Cardiac muscle cell (in vitro differentiated cells and primary cell): ENCODE measurements at regions not wholly inside any gene's neighbourhood (a gene's known extent, or its start where the extent isn't known, plus 50 kb on each side); places are given as distances from the start of the nearest gene placed in this dataset.
A peak's percentile ranks its signal among the peaks of the same experiment; 100 is the strongest.
"Not testable (repeated sequence)": the region's sequence is repeated elsewhere in the genome, so short reads cannot be mapped to it uniquely, and the experiment has no call there.

ENCODE experiments used
- DNase-seq, 2 donors: peaks; one replicate each; pipeline versions ENCODE4 v3.0.0 to v3.0.0-alpha.2; 2010 to 2017; ENCODE audit warnings: low read depth in 1 of 2, low spot score in 1 of 2
- H3K27ac ChIP-seq: fragments of 200-600 bp; sonication (generic); 2 replicates; pipeline ENCODE4 v1.5.1; 2016
- H3K27me3 ChIP-seq: fragments of 200-600 bp; sonication (generic); 2 replicates; pipeline ENCODE4 v1.6.0; 2016; ENCODE audit warnings: control low read depth
- H3K36me3 ChIP-seq: fragments of 200-600 bp; sonication (generic); 2 replicates; pipeline ENCODE4 v1.5.1; 2016; ENCODE audit warnings: control low read depth
- H3K4me1 ChIP-seq: fragments of 200-600 bp; sonication (generic); 2 replicates; pipeline ENCODE4 v1.8.1; 2017; ENCODE audit warnings: low read depth, mild to moderate bottlenecking, mixed run types
- H3K4me3 ChIP-seq: fragments of 200-600 bp; sonication (generic); 2 replicates; pipeline ENCODE4 v1.5.1; 2016; ENCODE audit warnings: mild to moderate bottlenecking
- H3K9me3 ChIP-seq: fragments of 200-600 bp; sonication (generic); 2 replicates; pipeline ENCODE4 v1.5.1; 2017; ENCODE audit warnings: low read depth, mild to moderate bottlenecking, control low read depth
- CTCF ChIP-seq: IDR thresholded peaks from 2 replicates; pipeline ENCODE4 v1.5.1; 2012; ENCODE audit warnings: low read depth, mild to moderate bottlenecking, low read length

GRCh38 chr4:133550436-133550835, 401.3 kb downstream of the PCDH10 start:
- H3K4me3 ChIP-seq, result no peak overlapping the region
- H3K27ac ChIP-seq, result no peak overlapping the region
- no peaks in the 10 kb centered on the region for H3K36me3 ChIP-seq
- TF ChIP-seq CTCF, result no peak
- DNase-seq, result no peak
- no peaks in the 10 kb centered on the region for H3K4me1 ChIP-seq
- H3K27me3 ChIP-seq, result no peaks in the 10 kb centered on the region
- no peaks in the 10 kb centered on the region for H3K9me3 ChIP-seq

GRCh38 chr4:133544097-133544496, 395.0 kb downstream of the PCDH10 start:
- Histone ChIP-seq H3K4me3 (no peak overlapping the region), H3K36me3 (no peaks in the 10 kb centered on the region), H3K27ac (no peak overlapping the region), H3K27me3 (no peaks in the 10 kb centered on the region), H3K9me3 (no peaks in the 10 kb centered on the region), H3K4me1 (no peaks in the 10 kb centered on the region)
- no peak for TF ChIP-seq CTCF
- no peak for DNase-seq

- H3K27me3 ChIP-seq, result no peaks in the 10 kb centered on the region
- H3K27ac ChIP-seq, result no peak overlapping the region
- DNase-seq, result no peak
- no peak for TF ChIP-seq CTCF
- no peaks in the 10 kb centered on the region for H3K36me3 ChIP-seq
- H3K4me1 ChIP-seq, result no peaks in the 10 kb centered on the region
- H3K4me3 ChIP-seq, result no peak overlapping the region
- H3K9me3 ChIP-seq, result no peaks in the 10 kb centered on the region
Observed at GRCh38 chr4:133537780-133538281, 388.7 kb downstream of the PCDH10 start.

GRCh38 chr4:133534224-133534623, 385.1 kb downstream of the PCDH10 start:
- H3K9me3 ChIP-seq, H3K27me3 ChIP-seq, DNase-seq, H3K4me3 ChIP-seq, H3K36me3 ChIP-seq, H3K4me1 ChIP-seq, H3K27ac ChIP-seq: not testable (repeated sequence)

- no peaks in the 10 kb centered on the region for H3K9me3 ChIP-seq
- H3K36me3 ChIP-seq, result no peaks in the 10 kb centered on the region
- no peaks in the 10 kb centered on the region for H3K4me1 ChIP-seq
- no peak overlapping the region for H3K27ac ChIP-seq
- H3K27me3 ChIP-seq, result no peaks in the 10 kb centered on the region
- TF ChIP-seq CTCF, result no peak
- no peak for DNase-seq
- H3K4me3 ChIP-seq, result no peak overlapping the region
Observed at GRCh38 chr4:133524369-133524768, 375.3 kb downstream of the PCDH10 start.

- H3K4me3 ChIP-seq, result no peak overlapping the region
- no peaks in the 10 kb centered on the region for H3K9me3 ChIP-seq
- peak in 1 of 2 donors; percentile 47 for DNase-seq
- no peaks in the 10 kb centered on the region for H3K27me3 ChIP-seq
- no peaks in the 10 kb centered on the region for H3K4me1 ChIP-seq
- TF ChIP-seq CTCF, result no peak
- no peak overlapping the region for H3K27ac ChIP-seq
- H3K36me3 ChIP-seq, result no peaks in the 10 kb centered on the region
Observed at GRCh38 chr4:133513901-133514300, 364.8 kb downstream of the PCDH10 start.
